A549 (cell line): ENCODE measurements at regions not wholly inside any gene's neighbourhood (a gene's known extent, or its start where the extent isn't known, plus 50 kb on each side); places are given as distances from the start of the nearest gene placed in this dataset.

ENCODE experiments used
- ATAC-seq, 2 experiments: fragments of 200-7000 bp in 1 of 2; fragments of >200 bp in 1 of 2; cut with Nextera tagmentation in 1 of 2; cut with Tn5 transposase in 1 of 2; 3 replicates each; pipeline versions ENCODE4 v1.8.0 to v1.9.1; 2018 to 2020; ENCODE audit warnings: mild to moderate bottlenecking in 1 of 2, moderate library complexity in 1 of 2
- CTCF ChIA-PET: fragments of 300-600 bp; sonication (Branson Sonifier 250); formaldehyde crosslinking; extraction: SDS; loops from one replicate; lab custom pipeline; 2021; ENCODE audit warnings: antibody characterized with exemption, inconsistent platforms; lab: Yijun Ruan, JAX
- POLR2A ChIA-PET: fragments of 350-600 bp; formaldehyde crosslinking; extraction: SDS; loops from one replicate; lab custom pipeline; 2021; ENCODE audit warnings: antibody characterized with exemption, inconsistent platforms; lab: Yijun Ruan, JAX
- DNase-seq, 2 experiments: peaks; one replicate each; pipeline versions ENCODE4 v3.0.0 to v3.0.0-alpha.2; 2011 to 2016; ENCODE audit warnings: low read depth in 1 of 2, low spot score in 1 of 2
- FAIRE-seq: peaks from 2 replicates; lab custom pipeline; 2011; peaks lifted over from hg19 to GRCh38; lab: Jason Lieb, UNC
- H3K27ac ChIP-seq, 2 experiments: fragments of >200 bp; sonication (Bioruptor Twin); formaldehyde crosslinking; 3 replicates each; pipeline ENCODE4 v1.5.1; 2016 to 2017
- H3K4me1 ChIP-seq: fragments of >200 bp; sonication (Bioruptor Twin); formaldehyde crosslinking; 3 replicates; pipeline ENCODE4 v1.6.1; 2016
- H3K4me2 ChIP-seq: fragments of >200 bp; sonication (Bioruptor Twin); formaldehyde crosslinking; 3 replicates; pipeline ENCODE4 v1.6.1; 2016
- H3K4me3 ChIP-seq: fragments of >200 bp; sonication (Bioruptor Twin); formaldehyde crosslinking; 3 replicates; pipeline ENCODE4 v1.5.1; 2016
- H3K9me3 ChIP-seq: fragments of >200 bp; sonication (Bioruptor Twin); formaldehyde crosslinking; 3 replicates; pipeline ENCODE4 v1.6.1; 2016
- CBX2 ChIP-seq: fragments of 200-600 bp; sonication (generic); IDR thresholded peaks from 2 replicates; pipeline ENCODE4 v1.6.1; 2016; ENCODE audit warnings: low read depth, mild to moderate bottlenecking, borderline replicate concordance
- CEBPB ChIP-seq, 2 experiments: fragments of >200 bp in 1 of 2; sonication (Bioruptor Twin) in 1 of 2; formaldehyde crosslinking in 1 of 2; IDR thresholded peaks; 2 replicates each; pipeline ENCODE4 v1.6.1; 2012 to 2016
- FOXS1 ChIP-seq: fragments of 250-450 bp; sonication (Bioruptor Pico); IDR thresholded peaks from 2 replicates; pipeline ENCODE4 v1.5.0; 2020; ENCODE audit warnings: mild to moderate bottlenecking, moderate library complexity
- JUNB ChIP-seq: fragments of >200 bp; sonication (Bioruptor Twin); formaldehyde crosslinking; IDR thresholded peaks from 2 replicates; pipeline ENCODE4 v1.6.1; 2016
- MAFK ChIP-seq: fragments of 450-650 bp; IDR thresholded peaks from 2 replicates; pipeline ENCODE4 v1.6.1; 2014; ENCODE audit not compliant: partially characterized antibody
- NR3C1 ChIP-seq: fragments of >200 bp; sonication (Bioruptor Twin); formaldehyde crosslinking; IDR thresholded peaks from 3 replicates; pipeline ENCODE4 v1.6.1; 2017
- SREBF2 ChIP-seq: fragments of 450-650 bp; IDR thresholded peaks from 2 replicates; pipeline ENCODE4 v1.6.1; 2014; ENCODE audit warnings: mild to moderate bottlenecking, moderate library complexity
- ZNF302 ChIP-seq: fragments of 250-450 bp; sonication (Bioruptor Pico); IDR thresholded peaks from 2 replicates; pipeline ENCODE4 v1.9.0; 2021; ENCODE audit warnings: inconsistent platforms, mild to moderate bottlenecking, moderate library complexity
- WGBS: methylation state at CpG from one replicate; pipeline ENCODE4 v1.1.6; 2017; ENCODE audit errors: missing lambda C conversion rate; 5-methylcytosine and 5-hydroxymethylcytosine counted together
- TF ChIP-seq, protein P1 (sequence below): fragments of 250-450 bp; sonication (Bioruptor Pico); IDR thresholded peaks from 2 replicates; pipeline ENCODE4 v1.5.0; 2021; ENCODE audit warnings: mild to moderate bottlenecking, moderate library complexity, borderline replicate concordance
- TF ChIP-seq, protein P2 (sequence below): IDR thresholded peaks from 2 replicates; pipeline ENCODE4 v1.6.1; 2012
- TF ChIP-seq, protein P3 (sequence below): fragments of 450-650 bp; IDR thresholded peaks from 2 replicates; pipeline ENCODE4 v1.6.1; 2014; ENCODE audit warnings: antibody characterized with exemption

DNA sequence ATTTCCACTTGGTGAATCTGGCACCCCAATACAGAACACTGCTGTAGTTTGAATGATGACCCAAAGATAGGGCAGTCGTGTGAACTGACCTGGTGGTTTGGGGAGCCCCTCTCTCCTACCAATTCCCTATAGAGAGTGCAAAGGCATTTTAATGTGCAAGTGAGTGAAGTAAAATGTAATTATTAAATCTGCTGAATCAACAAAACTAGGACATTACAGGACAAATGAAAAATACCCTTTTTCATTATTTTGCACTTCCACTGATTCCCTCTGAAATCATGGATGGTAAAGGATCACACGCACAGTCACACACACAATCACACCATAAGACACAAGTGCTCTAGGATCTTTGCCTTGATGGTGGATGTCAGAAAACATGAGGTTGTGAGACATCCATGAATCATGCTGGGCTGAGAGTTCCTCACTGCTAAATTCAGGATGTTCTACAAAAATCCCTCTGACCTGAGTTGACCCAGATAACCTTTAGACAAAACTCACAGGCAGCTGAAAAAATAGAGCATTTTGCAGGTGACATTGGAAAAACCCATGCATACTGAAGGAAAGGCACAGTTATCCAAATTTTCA lies 197.4 kb downstream of the FBXO15 start:
- Histone ChIP-seq H3K4me1 (no peaks in the 10 kb centered on the region), H3K4me3 (no peak overlapping the region), H3K4me2 (no peak overlapping the region), H3K9me3 (no peaks in the 10 kb centered on the region), H3K27ac (no peak overlapping the region)
- ATAC-seq (no peak), DNase-seq (no peak), FAIRE-seq (no peak)
- WGBS, result 41% methylated on average over 2 of the region's 2 CpGs
- no peak for TF ChIP-seq JUNB
- TF ChIP-seq MAFK, result peak; percentile 84
- CTCF ChIA-PET, result no interaction called here
- POLR2A ChIA-PET, result no interaction called here

DNA sequence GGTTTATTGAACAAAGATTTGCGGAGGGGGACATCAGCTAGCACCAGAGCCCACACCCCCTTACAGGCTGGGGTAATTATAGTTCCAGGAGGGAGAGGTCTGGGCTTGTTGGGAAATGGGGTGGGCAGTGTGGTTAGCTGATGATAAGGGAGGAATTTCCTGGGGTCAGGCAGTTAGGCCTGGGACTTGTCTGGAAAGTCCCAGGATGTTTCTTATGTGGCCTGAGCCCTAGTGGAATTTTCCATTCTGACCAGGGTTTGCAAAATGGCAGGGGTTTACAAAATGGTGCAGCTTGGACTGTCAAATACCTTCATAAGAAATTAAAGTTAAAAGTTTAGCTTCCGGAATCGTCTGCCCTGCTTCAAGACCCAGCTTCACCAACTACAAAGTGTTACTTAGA lies 199.1 kb downstream of the FBXO15 start:
- no peak for TF ChIP-seq NR3C1
- TF ChIP-seq CBX2, result no peak
- TF ChIP-seq, protein P1, sequence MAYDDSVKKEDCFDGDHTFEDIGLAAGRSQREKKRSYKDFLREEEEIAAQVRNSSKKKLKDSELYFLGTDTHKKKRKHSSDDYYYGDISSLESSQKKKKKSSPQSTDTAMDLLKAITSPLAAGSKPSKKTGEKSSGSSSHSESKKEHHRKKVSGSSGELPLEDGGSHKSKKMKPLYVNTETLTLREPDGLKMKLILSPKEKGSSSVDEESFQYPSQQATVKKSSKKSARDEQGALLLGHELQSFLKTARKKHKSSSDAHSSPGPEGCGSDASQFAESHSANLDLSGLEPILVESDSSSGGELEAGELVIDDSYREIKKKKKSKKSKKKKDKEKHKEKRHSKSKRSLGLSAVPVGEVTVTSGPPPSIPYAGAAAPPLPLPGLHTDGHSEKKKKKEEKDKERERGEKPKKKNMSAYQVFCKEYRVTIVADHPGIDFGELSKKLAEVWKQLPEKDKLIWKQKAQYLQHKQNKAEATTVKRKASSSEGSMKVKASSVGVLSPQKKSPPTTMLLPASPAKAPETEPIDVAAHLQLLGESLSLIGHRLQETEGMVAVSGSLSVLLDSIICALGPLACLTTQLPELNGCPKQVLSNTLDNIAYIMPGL (CRISPR knock-in tag), result no peak
- no peak for TF ChIP-seq SREBF2
- TF ChIP-seq CEBPB (IDR thresholded peaks at IDR 0.05), result no peak
- no peaks in the 10 kb centered on the region for H3K4me1 ChIP-seq
- H3K9me3 ChIP-seq, result no peaks in the 10 kb centered on the region
- POLR2A ChIA-PET, result no interaction called here
- H3K4me2 ChIP-seq, result no peak overlapping the region
- CTCF ChIA-PET, result no interaction called here
- no peak overlapping the region for H3K4me3 ChIP-seq
- ATAC-seq, result no peak
- WGBS, result 57% methylated on average over 3 of the region's 3 CpGs
- H3K27ac ChIP-seq, result no peak overlapping the region
- no peak for FAIRE-seq
- DNase-seq, result no peak

DNA sequence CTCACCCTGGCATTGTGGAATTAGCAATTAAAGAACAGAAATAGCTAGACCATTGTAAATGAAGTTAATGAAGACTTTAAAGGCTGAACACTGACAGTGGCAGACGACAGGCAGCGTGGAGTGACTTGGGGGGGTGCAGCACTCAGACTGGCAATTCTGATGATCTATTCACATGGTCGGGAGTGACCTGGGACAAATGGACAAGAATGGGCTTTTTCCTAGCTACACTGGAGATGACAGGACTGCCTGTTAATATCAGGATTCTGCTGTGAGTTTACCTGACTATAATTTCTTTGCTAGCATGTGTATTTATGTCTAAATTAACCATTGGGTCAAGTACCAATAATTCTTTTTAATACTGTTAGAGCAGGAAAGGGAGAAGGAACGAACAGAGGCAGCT lies 199.6 kb downstream of the FBXO15 start:
- no peaks in the 10 kb centered on the region for H3K4me1 ChIP-seq
- DNase-seq, result no peak
- TF ChIP-seq, protein P2, sequence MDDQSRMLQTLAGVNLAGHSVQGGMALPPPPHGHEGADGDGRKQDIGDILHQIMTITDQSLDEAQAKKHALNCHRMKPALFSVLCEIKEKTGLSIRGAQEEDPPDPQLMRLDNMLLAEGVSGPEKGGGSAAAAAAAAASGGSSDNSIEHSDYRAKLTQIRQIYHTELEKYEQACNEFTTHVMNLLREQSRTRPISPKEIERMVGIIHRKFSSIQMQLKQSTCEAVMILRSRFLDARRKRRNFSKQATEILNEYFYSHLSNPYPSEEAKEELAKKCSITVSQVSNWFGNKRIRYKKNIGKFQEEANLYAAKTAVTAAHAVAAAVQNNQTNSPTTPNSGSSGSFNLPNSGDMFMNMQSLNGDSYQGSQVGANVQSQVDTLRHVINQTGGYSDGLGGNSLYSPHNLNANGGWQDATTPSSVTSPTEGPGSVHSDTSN, result no peak
- TF ChIP-seq, protein P3, sequence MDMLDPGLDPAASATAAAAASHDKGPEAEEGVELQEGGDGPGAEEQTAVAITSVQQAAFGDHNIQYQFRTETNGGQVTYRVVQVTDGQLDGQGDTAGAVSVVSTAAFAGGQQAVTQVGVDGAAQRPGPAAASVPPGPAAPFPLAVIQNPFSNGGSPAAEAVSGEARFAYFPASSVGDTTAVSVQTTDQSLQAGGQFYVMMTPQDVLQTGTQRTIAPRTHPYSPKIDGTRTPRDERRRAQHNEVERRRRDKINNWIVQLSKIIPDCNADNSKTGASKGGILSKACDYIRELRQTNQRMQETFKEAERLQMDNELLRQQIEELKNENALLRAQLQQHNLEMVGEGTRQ, result no peak
- TF ChIP-seq FOXS1 (CRISPR knock-in tag), result no peak
- 5% methylated on average over 4 of the region's 4 CpGs for WGBS
- H3K27ac ChIP-seq, result no peak overlapping the region
- POLR2A ChIA-PET, result no interaction called here
- FAIRE-seq, result no peak
- CTCF ChIA-PET, result no interaction called here
- H3K4me3 ChIP-seq, result no peak overlapping the region
- ATAC-seq, result no peak
- H3K4me2 ChIP-seq, result no peak overlapping the region
- H3K9me3 ChIP-seq, result no peaks in the 10 kb centered on the region

DNA sequence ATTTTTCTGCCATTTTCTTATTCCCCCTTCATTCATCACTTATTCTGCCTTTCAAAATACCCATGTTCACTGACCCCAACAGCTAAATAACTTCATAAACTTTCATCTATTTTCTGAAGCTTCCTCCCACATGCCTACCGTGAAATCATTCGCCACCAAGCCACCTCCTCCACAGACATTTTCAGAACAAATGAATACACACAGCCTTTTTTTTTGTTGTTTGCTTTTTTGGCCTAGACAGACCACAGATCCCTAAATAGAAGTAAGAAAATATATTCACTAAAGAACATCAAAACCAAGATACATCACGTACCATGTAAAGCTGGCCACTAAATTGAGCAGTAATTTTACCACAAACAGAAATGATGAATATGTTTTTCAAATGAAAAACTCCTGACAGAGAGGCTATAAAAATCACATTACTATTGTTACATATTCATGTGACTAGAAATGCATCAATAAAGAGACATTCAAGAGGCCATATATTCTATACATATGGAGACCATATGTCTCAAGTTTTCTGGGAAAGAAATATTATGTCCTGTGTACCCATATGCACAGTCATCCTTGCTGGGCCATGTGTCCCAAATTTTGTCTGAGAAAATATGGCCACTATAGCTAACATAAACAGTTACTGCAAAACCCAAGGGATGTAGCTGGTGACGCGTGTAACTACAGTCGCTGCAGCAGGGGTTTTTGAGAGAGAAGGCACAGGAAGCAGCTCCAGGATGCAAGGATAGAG lies 200.3 kb downstream of the FBXO15 start:
- DNase-seq, result no peak
- H3K4me1 ChIP-seq, result no peaks in the 10 kb centered on the region
- no peak for TF ChIP-seq ZNF302 (CRISPR knock-in tag)
- TF ChIP-seq, all 56 proteins: peak for 0
- no peak overlapping the region for H3K4me3 ChIP-seq
- H3K27ac ChIP-seq, result no peak overlapping the region
- POLR2A ChIA-PET, result no interaction called here
- FAIRE-seq, result no peak
- H3K4me2 ChIP-seq, result no peak overlapping the region
- no peak for ATAC-seq
- no peaks in the 10 kb centered on the region for H3K9me3 ChIP-seq
- 88% methylated on average over 6 of the region's 6 CpGs for WGBS
- CTCF ChIA-PET, result interaction anchor here (0.7 kb wide), 1 partner anchor 1308 kb away, joined by 3 read pairs; no protein-coding TSS in a partner anchor
